ENCODE measurements at regions not wholly inside any gene's neighbourhood (a gene's known extent, or its start where the extent isn't known, plus 50 kb on each side); places are given as distances from the start of the nearest gene placed in this dataset.
"Not testable (repeated sequence)": the region's sequence is repeated elsewhere in the genome, so short reads cannot be mapped to it uniquely, and the experiment has no call there.

GRCh38 chr17:30624180-30624579 lies 147.0 kb downstream of the GOSR1 start:
- TF ChIP-seq ZBED1 (IDR thresholded peaks at IDR 0.05; ENCODE audit: borderline replicate concordance); CREB1 (IDR thresholded peaks at IDR 0.05; ENCODE audit: low read depth); DPF2 (IDR thresholded peaks at IDR 0.05); CBX5 (IDR thresholded peaks at IDR 0.05; ENCODE audit: low read depth); RFX5 (IDR thresholded peaks at IDR 0.05; ENCODE audit: low read depth, low read length); MXI1 (IDR thresholded peaks at IDR 0.05; ENCODE audit: low read depth, low read length); CEBPB (IDR thresholded peaks at IDR 0.05; ENCODE audit: borderline replicate concordance in 1 of 2, low read depth in 2 of 2, low read length in 2 of 2); RAD21 (IDR thresholded peaks at IDR 0.05; ENCODE audit: insufficient read depth, low read depth, low read length); CTCF (IDR thresholded peaks at IDR 0.05 in 2 of 3, conservative IDR thresholded peaks at IDR 0.05 in 1 of 3; ENCODE audit: control insufficient read depth in 2 of 3, extremely low read depth in 1 of 3, insufficient read depth in 1 of 3, low read depth in 3 of 3, low read length in 3 of 3); CHD2 (IDR thresholded peaks at IDR 0.05; ENCODE audit: borderline replicate concordance, low read depth, low read length); EP300 (IDR thresholded peaks at IDR 0.05; ENCODE audit: borderline replicate concordance in 1 of 2, control insufficient read depth in 1 of 2, low read depth in 2 of 2, low read length in 2 of 2); NR2C2 (IDR thresholded peaks at IDR 0.05; ENCODE audit: borderline replicate concordance, control insufficient read depth, insufficient read length, low read depth): not testable (repeated sequence)

Data from GM12878 (cell line).